HCT116 (cell line): ENCODE measurements at regions not wholly inside any gene's neighbourhood (a gene's known extent, or its start where the extent isn't known, plus 50 kb on each side); places are given as distances from the start of the nearest gene placed in this dataset.
"Not testable (repeated sequence)": the region's sequence is repeated elsewhere in the genome, so short reads cannot be mapped to it uniquely, and the experiment has no call there.

ENCODE experiments used
- ATAC-seq: fragments of 200-7000 bp; cut with Tn5 transposase; 2 replicates; pipeline ENCODE4 v1.9.1; 2020; ENCODE audit warnings: mild to moderate bottlenecking, moderate library complexity
- BruUV-seq: library from RNA; stranded (reverse); fragments of 400-500 nt; replicated peaks from 2 replicates; lab custom pipeline; 2021; lab: Mats Ljungman, UMichigan
- CTCF ChIA-PET: fragments of 300-600 bp; sonication (Branson Sonifier 250); formaldehyde crosslinking; loops from one replicate; lab custom pipeline; 2021; ENCODE audit warnings: antibody characterized with exemption; lab: Charles Lee
- POLR2A ChIA-PET: fragments of 300-600, 350-600 bp; sonication (Branson Sonifier 250); formaldehyde crosslinking; loops from one replicate; lab custom pipeline; 2021; ENCODE audit warnings: antibody characterized with exemption; lab: Charles Lee
- RAD21 ChIA-PET, 2 experiments: fragments of 300-600 bp; sonication (Branson Sonifier 250); formaldehyde crosslinking; loops; one replicate each; lab custom pipeline; 2023; ENCODE audit warnings: low total read pairs in 2 of 2; ENCODE audit not compliant: uncharacterized antibody in 2 of 2, unreplicated experiment in 2 of 2, low non-redundant PET in 1 of 2; lab: Charles Lee
- DNase-seq: peaks from one replicate; pipeline ENCODE4 v3.0.0-alpha.2; 2010; ENCODE audit warnings: low read depth, low spot score
- H2AFZ ChIP-seq: fragments of 200-600 bp; shearing (Covaris generic), sonication (generic); 2 replicates; pipeline ENCODE4 v1.6.1; 2017; ENCODE audit warnings: low read depth, mixed run types, mixed read lengths, antibody characterized with exemption, low read length; ENCODE audit not compliant: poor library complexity, severe bottlenecking
- H3K27ac ChIP-seq: 2 replicates; pipeline ENCODE4 v1.5.1; 2012; ENCODE audit warnings: low read depth, low read length
- H3K27me3 ChIP-seq: fragments of 200-600 bp; sonication (generic); 2 replicates; pipeline ENCODE4 v1.6.1; 2016; ENCODE audit warnings: mixed run types, low read length, mixed read lengths; ENCODE audit not compliant: insufficient read depth
- H3K36me3 ChIP-seq, 2 experiments: fragments of 200-500 bp in 1 of 2; fragments of 200-600 bp in 1 of 2; sonication (Bioruptor generic) in 1 of 2; sonication (generic) in 1 of 2; 2 replicates each; pipeline versions ENCODE4 v1.5.1 to v1.6.1; 2014 to 2016; ENCODE audit warnings: low read length in 2 of 2, inconsistent platforms in 1 of 2, mixed read lengths in 1 of 2, mixed run types in 1 of 2; ENCODE audit not compliant: insufficient read depth in 2 of 2, control insufficient read depth in 1 of 2
- H3K4me1 ChIP-seq, 2 experiments: fragments of 200-600 bp in 1 of 2; sonication (generic) in 1 of 2; 2 replicates each; pipeline versions ENCODE4 v1.5.1 to v1.6.1; 2012 to 2017; ENCODE audit warnings: low read length in 2 of 2, inconsistent platforms in 1 of 2, mild to moderate bottlenecking in 1 of 2, mixed read lengths in 1 of 2, mixed run types in 1 of 2, moderate library complexity in 1 of 2; ENCODE audit not compliant: insufficient read depth in 2 of 2, control insufficient read depth in 1 of 2
- H3K4me2 ChIP-seq: fragments of 200-600 bp; sonication (generic); 2 replicates; pipeline ENCODE4 v1.6.1; 2017; ENCODE audit warnings: mixed run types, low read length, mixed read lengths
- H3K4me3 ChIP-seq, 2 experiments: fragments of 200-600 bp in 1 of 2; sonication (generic) in 1 of 2; replicated peaks in 1 of 2; 2 replicates each; pipeline ENCODE4 v1.5.1; 2011 to 2016; ENCODE audit warnings: low read length in 2 of 2, control low read depth in 1 of 2, low read depth in 1 of 2, mild to moderate bottlenecking in 1 of 2, mixed read lengths in 1 of 2, mixed run types in 1 of 2
- H3K79me2 ChIP-seq: fragments of 200-600 bp; sonication (generic); 2 replicates; pipeline ENCODE4 v1.6.1; 2017; ENCODE audit warnings: mild to moderate bottlenecking, mixed run types, low read length, moderate library complexity, mixed read lengths; ENCODE audit not compliant: insufficient read depth
- H3K9ac ChIP-seq: fragments of 200-600 bp; sonication (generic); 2 replicates; pipeline ENCODE4 v1.6.1; 2016; ENCODE audit warnings: low read length, mixed read lengths
- H3K9me2 ChIP-seq: fragments of 200-600 bp; sonication (generic), shearing (Covaris generic); 2 replicates; pipeline ENCODE4 v1.6.1; 2017; ENCODE audit warnings: mixed run types, mild to moderate bottlenecking, moderate library complexity; ENCODE audit not compliant: insufficient read depth
- H3K9me3 ChIP-seq, 2 experiments: fragments of 200-500 bp in 1 of 2; fragments of 200-600 bp in 1 of 2; sonication (Bioruptor generic) in 1 of 2; sonication (generic) in 1 of 2; 2 replicates each; pipeline ENCODE4 v1.6.1; 2014 to 2017; ENCODE audit warnings: low read length in 2 of 2, mixed read lengths in 2 of 2, inconsistent platforms in 1 of 2, low read depth in 1 of 2, mild to moderate bottlenecking in 1 of 2, mixed run types in 1 of 2, moderate library complexity in 1 of 2; ENCODE audit not compliant: control insufficient read depth in 1 of 2, insufficient read depth in 1 of 2
- H4K20me1 ChIP-seq: fragments of 200-600 bp; sonication (generic), shearing (Covaris generic); 2 replicates; pipeline ENCODE4 v1.6.1; 2017; ENCODE audit warnings: mixed run types, mild to moderate bottlenecking, moderate library complexity; ENCODE audit not compliant: insufficient read depth
- intact Hi-C: fragments of 100-400 bp; cut with micrococcal nuclease; formaldehyde crosslinking; loops from 2 replicates; pipeline ENCODE4 v1.10.0; 2022
- TF ChIP-seq, protein P1 (sequence below), 3 experiments: fragments of 200-600 bp in 1 of 3; sonication (generic) in 1 of 3; IDR thresholded peaks in 2 of 3; conservative IDR thresholded peaks in 1 of 3; 2 replicates each; pipeline ENCODE4 v1.5.1; 2012 to 2017; ENCODE audit warnings: low read depth in 2 of 3, low read length in 2 of 3, antibody characterized with exemption in 1 of 3, borderline replicate concordance in 1 of 3, control low read depth in 1 of 3, mild to moderate bottlenecking in 1 of 3, mixed read lengths in 1 of 3, mixed run types in 1 of 3, moderate library complexity in 1 of 3; ENCODE audit not compliant: insufficient read depth in 1 of 3

GRCh38 chr21:10427277-10427676 is 94.1 kb upstream of the TPTE start:
- H4K20me1 ChIP-seq, H2AFZ ChIP-seq, ATAC-seq, BruUV-seq, POLR2A ChIA-PET, H3K4me3 ChIP-seq, CTCF ChIA-PET, H3K79me2 ChIP-seq, H3K36me3 ChIP-seq, DNase-seq, H3K9ac ChIP-seq, RAD21 ChIA-PET, H3K27ac ChIP-seq, intact Hi-C loops, H3K9me2 ChIP-seq, H3K27me3 ChIP-seq, H3K4me2 ChIP-seq: not testable (repeated sequence)
- Histone ChIP-seq H3K9me3 (peaks cover 62 to 96% of the 10 kb centered on the region in 2 experiments), H3K4me1 (peaks cover 0 to 13% of the 10 kb centered on the region in 2 experiments; a peak in 2 of 4 replicates)

GRCh38 chr21:10428981-10429534 is 92.3 kb upstream of the TPTE start:
- H3K4me2 ChIP-seq, H3K9me2 ChIP-seq, POLR2A ChIA-PET, H3K27ac ChIP-seq, DNase-seq, H3K79me2 ChIP-seq, CTCF ChIA-PET, H3K27me3 ChIP-seq, RAD21 ChIA-PET, H2AFZ ChIP-seq, intact Hi-C loops, ATAC-seq: not testable (repeated sequence)
- Histone ChIP-seq H3K4me1 (peaks cover 0 to 13% of the 10 kb centered on the region in 2 experiments; a peak in 2 of 4 replicates), H3K9me3 (peaks cover 64 to 85% of the 10 kb centered on the region in 2 experiments)
- TF ChIP-seq, protein P1, sequence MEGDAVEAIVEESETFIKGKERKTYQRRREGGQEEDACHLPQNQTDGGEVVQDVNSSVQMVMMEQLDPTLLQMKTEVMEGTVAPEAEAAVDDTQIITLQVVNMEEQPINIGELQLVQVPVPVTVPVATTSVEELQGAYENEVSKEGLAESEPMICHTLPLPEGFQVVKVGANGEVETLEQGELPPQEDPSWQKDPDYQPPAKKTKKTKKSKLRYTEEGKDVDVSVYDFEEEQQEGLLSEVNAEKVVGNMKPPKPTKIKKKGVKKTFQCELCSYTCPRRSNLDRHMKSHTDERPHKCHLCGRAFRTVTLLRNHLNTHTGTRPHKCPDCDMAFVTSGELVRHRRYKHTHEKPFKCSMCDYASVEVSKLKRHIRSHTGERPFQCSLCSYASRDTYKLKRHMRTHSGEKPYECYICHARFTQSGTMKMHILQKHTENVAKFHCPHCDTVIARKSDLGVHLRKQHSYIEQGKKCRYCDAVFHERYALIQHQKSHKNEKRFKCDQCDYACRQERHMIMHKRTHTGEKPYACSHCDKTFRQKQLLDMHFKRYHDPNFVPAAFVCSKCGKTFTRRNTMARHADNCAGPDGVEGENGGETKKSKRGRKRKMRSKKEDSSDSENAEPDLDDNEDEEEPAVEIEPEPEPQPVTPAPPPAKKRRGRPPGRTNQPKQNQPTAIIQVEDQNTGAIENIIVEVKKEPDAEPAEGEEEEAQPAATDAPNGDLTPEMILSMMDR (IDR thresholded peaks at IDR 0.05 in 2 of 3, conservative IDR thresholded peaks at IDR 0.05 in 1 of 3; ENCODE audit: borderline replicate concordance in 1 of 3, insufficient read depth in 1 of 3, low read depth in 2 of 3, low read length in 2 of 3), result 0 out of 6 replicates have a peak, but pooled peaks of 1 of the 3 experiments have one; percentile 8
- TF ChIP-seq, all 23 proteins: peak for 1; not testable (repeated sequence) for 22
- H3K9ac ChIP-seq, BruUV-seq, H3K36me3 ChIP-seq, H3K4me3 ChIP-seq, H4K20me1 ChIP-seq: not testable (repeated sequence)
